HG03442 (cell line): ENCODE measurements at regions not wholly inside any gene's neighbourhood (a gene's known extent, or its start where the extent isn't known, plus 50 kb on each side); places are given as distances from the start of the nearest gene placed in this dataset.

Experiments used
- ATAC-seq: cut with Tn5 transposase; IDR thresholded peaks from one replicate; pipeline ENCODE4 v1.9.1; 2021; ENCODE audit warnings: mild to moderate bottlenecking, moderate library complexity; ENCODE audit not compliant: unreplicated experiment

DNA sequence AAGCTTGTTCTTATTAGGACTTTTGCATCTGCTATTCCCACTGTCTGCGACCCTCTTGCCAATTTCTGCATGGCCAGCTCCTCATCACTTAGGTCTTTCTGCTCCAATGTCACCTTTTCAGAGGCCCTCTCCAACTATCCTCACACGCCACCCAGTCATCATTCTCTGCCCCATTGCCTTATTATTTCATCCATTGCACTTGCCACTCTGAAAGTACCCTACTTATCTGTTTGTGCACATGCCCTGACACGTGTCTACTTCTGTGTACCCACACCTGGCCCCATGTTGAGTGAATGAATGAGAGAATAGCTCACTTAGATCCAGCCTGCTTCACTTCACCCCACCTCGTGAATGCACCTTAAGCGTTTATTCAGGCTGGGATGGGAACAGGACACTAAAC is 218.7 kb upstream of the TBX3 start:
- no peak for ATAC-seq

DNA sequence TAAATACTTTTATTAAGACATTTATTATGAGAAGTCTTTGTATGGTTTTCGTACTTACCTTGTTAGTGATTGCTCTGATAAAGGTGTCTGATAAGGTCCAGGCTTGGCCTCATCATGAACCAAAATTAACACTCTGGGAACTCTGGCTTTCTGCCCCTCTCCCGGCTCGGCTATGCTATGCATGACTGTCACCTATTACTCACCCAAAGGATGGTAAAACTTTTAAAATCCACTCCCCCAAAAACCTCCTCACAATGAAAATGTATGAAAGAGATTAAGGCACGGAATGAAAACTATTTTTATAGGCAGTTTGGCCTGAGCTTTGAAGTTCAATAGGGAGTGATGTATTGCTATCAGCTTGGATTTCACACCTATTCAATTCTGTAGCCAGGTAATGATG is 217.3 kb upstream of the TBX3 start:
- no peak for ATAC-seq

GRCh38 chr12:114898159-114898558 is 214.2 kb upstream of the TBX3 start:
- ATAC-seq, result no peak

DNA sequence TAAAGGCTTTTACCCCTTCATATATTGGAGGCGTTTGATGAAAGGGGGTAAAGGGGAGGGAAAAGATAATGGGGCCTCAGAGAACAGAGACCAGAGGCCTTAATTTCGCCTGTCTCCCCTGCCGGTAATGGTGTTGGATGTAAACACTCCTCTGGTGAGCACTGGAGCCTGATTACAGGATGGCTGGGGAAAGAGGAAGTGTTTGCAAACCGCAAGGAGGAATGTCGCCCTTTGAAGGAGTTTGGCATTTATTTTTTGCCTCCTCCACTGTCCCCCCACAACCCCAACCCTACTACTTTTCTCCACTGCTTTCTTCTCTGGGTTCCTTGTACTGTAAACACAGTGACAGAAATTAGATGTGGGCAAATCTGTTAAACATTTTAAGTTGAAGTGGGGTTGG is 211.9 kb upstream of the TBX3 start:
- no peak for ATAC-seq

GRCh38 chr12:114895081-114895480 is 211.1 kb upstream of the TBX3 start:
- no peak for ATAC-seq

- ATAC-seq, result no peak
Measured at GRCh38 chr12:114894076-114894475, 210.1 kb upstream of the TBX3 start.

GRCh38 chr12:114888928-114889584 is 205.1 kb upstream of the TBX3 start:
- no peak for ATAC-seq

GRCh38 chr12:114888448-114888847 is 204.5 kb upstream of the TBX3 start:
- ATAC-seq, result no peak

DNA sequence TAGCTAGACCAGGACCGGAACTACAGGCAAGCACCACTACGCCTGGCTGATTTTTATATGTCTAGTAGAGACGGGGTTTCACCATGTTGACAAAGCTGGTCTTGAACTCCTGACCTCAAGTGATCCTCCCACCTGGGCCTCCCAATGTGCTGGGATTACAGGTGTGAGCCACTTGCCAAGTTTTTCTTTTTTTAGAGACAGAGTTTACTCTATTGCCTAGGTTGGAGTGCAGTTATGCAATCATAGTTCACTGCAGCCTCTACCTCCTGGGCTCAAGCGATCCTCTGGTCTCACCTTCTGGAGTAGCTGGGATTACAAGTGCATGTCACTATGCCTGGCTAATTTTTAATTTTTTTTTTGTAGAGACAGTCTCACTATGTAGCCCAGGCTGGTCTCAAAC is 201.5 kb upstream of the TBX3 start:
- no peak for ATAC-seq

DNA sequence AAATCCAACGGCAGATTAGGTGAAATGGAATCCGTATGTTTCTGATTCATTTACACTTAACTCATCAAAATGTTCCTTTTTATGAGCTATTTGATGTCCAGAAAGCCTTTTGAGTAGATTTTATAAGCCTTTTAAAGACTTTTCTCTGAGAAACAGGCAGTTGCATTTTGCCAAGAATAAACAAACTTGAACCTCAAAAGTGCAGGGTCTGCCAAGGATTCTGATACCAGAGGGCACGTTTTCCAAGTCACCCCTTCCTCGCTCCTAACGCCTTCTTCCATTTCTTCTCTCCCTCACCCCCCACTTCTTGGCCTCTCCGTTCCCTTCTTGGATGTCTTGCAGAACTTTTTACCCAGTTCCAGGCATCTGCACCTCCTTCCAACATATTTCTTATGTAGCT is 200.6 kb upstream of the TBX3 start:
- ATAC-seq, result no peak

GRCh38 chr12:114882083-114882482 is 198.1 kb upstream of the TBX3 start:
- no peak for ATAC-seq

DNA sequence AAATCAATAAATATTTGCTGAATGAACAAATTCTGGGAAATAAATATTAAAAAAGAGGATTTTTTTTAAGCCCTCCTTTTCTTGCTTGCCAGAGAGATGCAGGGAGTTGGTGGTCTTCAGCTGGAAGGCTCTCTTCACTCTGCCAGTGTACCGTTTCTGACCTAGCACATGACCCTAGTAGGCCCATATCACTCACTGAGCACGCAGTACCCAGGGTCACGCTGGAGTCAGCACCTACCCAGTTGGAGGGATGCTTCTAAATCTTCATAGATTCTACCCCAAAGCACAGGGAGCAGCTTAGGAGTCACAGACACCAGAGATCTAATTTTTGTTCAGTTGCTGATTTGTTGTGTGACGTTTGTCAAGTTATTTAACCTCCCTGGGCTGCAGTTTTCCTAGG is 195.4 kb upstream of the TBX3 start:
- no peak for ATAC-seq

DNA sequence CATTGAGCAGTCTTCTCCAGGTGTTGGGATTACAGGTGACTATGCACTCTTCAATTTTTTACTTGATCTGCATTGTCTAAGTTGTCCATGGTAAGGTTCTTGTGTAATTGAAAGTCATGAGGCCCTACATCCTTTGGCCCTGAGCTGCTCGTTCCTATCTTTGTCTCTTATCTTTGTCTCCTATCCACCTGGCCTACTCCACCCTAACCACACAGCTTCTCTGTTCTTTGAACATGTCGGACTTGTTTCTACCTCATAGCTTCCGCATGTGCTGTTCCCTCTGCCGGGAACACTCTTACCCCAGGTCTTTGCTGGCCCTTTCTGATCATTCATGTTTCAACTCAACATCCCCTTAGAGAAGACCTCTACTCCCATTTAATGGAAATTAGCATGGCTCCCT is 194.8 kb upstream of the TBX3 start:
- no peak for ATAC-seq

DNA sequence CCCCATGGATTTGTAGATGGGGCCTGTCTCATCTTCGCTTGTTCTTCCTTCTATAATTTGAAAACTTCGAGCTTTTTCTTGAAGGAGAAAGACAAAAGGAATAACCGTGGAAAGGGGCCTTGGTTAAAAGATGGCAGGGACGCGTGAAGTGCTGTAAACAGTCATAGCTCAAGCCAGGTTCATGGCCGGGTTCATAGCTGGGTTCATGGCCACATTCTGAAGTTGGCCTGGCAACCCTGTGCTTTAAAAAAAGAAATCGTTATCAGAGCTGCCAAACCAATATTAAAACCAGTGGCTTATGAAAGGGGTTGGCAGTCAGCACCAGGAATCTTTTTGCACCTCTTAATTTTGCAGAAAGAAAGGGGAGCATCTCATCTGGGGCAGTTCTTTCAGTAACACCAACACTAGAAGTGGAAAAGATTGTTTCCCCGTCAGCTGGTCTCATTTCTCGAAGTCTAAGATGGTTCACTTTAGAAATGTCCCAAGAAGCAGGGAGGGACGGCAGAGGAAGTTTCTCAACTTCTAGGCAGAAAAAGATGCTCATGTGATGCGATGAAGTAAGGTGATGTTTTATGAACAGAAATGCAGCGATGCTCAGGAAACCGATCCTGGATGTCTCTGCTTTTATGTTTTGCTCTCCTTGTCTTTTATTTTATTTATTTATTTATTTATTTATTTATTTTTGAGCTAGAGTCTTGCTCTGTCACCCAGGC is 193.1 kb upstream of the TBX3 start:
- no peak for ATAC-seq

GRCh38 chr12:114875313-114875712 is 191.3 kb upstream of the TBX3 start:
- ATAC-seq, result no peak

DNA sequence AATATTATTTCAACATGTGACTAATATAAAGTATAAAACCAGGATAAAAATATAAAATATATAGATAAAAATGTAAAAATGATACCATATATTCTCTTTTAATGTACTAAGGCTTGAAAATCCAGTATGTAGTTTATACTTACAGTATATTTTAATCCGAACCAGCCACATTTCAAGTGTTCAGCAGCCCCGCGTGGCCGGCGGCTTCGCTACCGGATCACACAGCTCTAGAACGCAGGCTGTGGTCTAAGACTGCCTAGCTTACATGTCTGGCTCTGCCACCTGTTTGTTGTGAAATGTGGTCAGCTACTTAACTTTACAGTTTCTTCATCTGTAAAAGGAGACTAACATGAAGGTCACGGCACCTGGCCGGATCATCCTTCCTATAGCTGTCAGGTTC is 189.7 kb upstream of the TBX3 start:
- ATAC-seq, result no peak

- ATAC-seq, result no peak
Measured at GRCh38 chr12:114868995-114869834, 185.2 kb upstream of the TBX3 start.

DNA sequence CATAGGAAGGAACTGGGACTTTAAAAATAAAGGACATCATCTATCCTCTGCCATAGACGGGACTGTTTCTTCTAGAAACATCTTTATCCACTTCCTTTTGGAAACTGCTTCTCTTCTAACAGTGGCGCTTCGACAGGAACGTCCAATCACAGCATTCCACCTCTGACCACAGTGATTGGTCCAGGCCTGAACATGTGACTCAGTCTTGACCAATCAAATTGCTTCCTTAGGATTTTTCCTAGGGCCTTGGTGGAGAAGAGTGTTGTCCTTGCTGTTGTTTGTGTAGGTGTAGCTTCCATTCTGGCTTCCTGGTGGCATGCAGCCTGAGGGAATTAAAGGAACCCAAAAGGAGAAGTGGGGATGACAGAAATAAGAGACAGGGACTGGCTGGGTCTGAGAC is 182.4 kb upstream of the TBX3 start:
- no peak for ATAC-seq

DNA sequence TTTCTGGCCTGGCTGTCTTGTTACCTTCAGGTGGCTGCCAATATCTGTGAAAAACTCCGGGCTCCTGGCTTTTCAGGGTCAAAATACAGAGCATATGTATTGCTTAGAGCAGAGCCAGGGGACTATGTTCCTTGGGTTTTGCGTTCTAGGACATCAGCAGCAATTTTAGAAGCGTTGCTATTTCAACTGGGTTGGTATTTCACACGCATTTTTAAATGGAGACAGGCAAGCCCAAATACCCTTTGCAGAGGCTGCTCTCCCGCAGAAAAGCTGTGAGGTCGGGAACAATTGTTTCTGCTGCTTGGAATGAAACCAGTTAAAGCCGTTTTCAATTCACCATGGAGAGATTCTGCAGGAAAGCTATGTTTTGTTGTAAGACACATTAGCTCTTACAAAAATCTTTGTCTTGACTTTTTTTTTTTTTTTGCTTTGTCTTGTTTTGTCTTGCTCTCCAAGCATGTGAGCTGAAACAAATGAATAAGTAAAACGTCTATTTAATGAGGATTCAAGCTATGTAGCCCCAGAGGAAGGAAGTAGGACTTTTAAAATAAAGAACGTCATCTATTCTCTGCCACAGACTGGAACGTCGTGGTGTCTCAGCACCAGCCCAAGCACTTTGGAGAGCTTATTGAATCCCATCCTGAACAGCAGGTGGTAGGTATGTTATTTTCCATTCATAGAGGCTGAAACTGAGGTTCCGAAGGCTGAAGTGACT is 181.0 kb upstream of the TBX3 start:
- no peak for ATAC-seq

DNA sequence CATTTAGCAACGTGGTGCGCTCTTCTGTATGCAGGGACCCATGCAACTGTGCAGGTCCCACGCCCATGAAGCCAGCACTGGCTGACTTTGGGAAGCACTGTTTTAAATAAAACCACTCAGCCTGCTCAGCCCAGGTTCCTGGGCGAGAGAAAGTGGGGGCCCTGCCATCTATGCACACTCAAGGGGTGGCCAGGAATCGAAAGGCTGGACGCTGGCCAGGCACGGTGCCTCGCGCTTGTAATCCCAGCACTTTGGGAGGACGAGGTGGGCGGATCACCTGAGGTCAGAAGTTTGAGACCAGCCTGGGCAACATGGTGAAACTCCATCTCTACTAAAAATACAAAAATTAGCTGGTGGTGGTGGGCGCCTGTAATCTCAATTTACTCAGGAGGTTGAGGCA is 179.9 kb upstream of the TBX3 start:
- no peak for ATAC-seq

DNA sequence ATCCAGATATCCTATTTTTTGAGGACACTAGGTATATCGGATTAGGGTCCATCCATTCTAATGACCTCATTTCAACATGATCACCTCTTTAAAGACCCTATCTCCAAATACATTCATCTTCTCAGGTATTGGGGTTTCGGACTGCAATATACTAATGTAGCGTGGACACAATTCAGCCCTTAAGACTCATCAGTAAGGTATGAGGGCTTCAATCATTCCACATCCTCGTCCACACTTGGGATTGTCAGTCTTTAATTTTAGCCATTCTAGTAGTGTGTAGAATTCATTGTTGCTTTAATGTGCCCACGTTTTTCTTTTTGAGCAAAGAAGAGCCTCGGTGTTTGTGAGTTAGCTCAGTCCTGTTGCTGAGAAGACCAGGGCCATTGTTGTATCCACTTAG is 177.0 kb upstream of the TBX3 start:
- ATAC-seq, result no peak
